HG03457 (cell line): ENCODE measurements at regions not wholly inside any gene's neighbourhood (a gene's known extent, or its start where the extent isn't known, plus 50 kb on each side); places are given as distances from the start of the nearest gene placed in this dataset.

Experiments
- ATAC-seq: cut with Tn5 transposase; IDR thresholded peaks from one replicate; pipeline ENCODE4 v1.9.1; 2021; ENCODE audit warnings: moderate number of reproducible peaks; ENCODE audit not compliant: unreplicated experiment

- ATAC-seq = no peak
Measured at GRCh38 chr18:47758000-47758399, 172.5 kb downstream of the SMAD2 start.

- no peak for ATAC-seq
Measured at GRCh38 chr18:47756364-47757016, 174.0 kb downstream of the SMAD2 start.

- no peak for ATAC-seq
Measured at GRCh38 chr18:47755102-47755456, 175.4 kb downstream of the SMAD2 start.

GRCh38 chr18:47754311-47755101 is 176.0 kb downstream of the SMAD2 start:
- ATAC-seq = no peak

- no peak for ATAC-seq
Measured at GRCh38 chr18:47752796-47753645, 177.4 kb downstream of the SMAD2 start.

- ATAC-seq = no peak
Measured at GRCh38 chr18:47750889-47751423, 179.5 kb downstream of the SMAD2 start.

- ATAC-seq = no peak
Measured at GRCh38 chr18:47749600-47749973, 180.9 kb downstream of the SMAD2 start.

- peak; percentile 79 for ATAC-seq
Measured at GRCh38 chr18:47748847-47749599, 181.4 kb downstream of the SMAD2 start.

- ATAC-seq = no peak
Measured at GRCh38 chr18:47748093-47748796, 182.2 kb downstream of the SMAD2 start.

- ATAC-seq = no peak
Measured at GRCh38 chr18:47747260-47747795, 183.1 kb downstream of the SMAD2 start.

GRCh38 chr18:47746615-47747014 is 183.8 kb downstream of the SMAD2 start:
- ATAC-seq = no peak

- ATAC-seq = no peak
Measured at GRCh38 chr18:47745227-47745626, 185.2 kb downstream of the SMAD2 start.

- ATAC-seq = no peak
Measured at GRCh38 chr18:47737956-47738355, 192.5 kb downstream of the SMAD2 start.

- ATAC-seq = no peak
Measured at GRCh38 chr18:47737198-47737830, 193.1 kb downstream of the SMAD2 start.

GRCh38 chr18:47736376-47737140 is 193.9 kb downstream of the SMAD2 start:
- no peak for ATAC-seq

- no peak for ATAC-seq
Measured at GRCh38 chr18:47735041-47735702, 195.3 kb downstream of the SMAD2 start.

GRCh38 chr18:47731276-47731675 is 199.2 kb downstream of the SMAD2 start:
- ATAC-seq = no peak

GRCh38 chr18:47730795-47731194 is 199.7 kb downstream of the SMAD2 start:
- ATAC-seq = no peak
